HepG2 (cell line): ENCODE measurements at regions not wholly inside any gene's neighbourhood (a gene's known extent, or its start where the extent isn't known, plus 50 kb on each side); places are given as distances from the start of the nearest gene placed in this dataset.

ENCODE experiments used
- ATAC-seq: fragments of 200-7000 bp; cut with Tn5 transposase; 3 replicates; pipeline ENCODE4 v1.9.1; 2020; ENCODE audit warnings: mild to moderate bottlenecking, moderate library complexity
- BruUV-seq: library from RNA; stranded (reverse); fragments of 400-500 nt; replicated peaks from 2 replicates; lab custom pipeline; 2021; lab: Mats Ljungman, UMichigan
- CTCF ChIA-PET: fragments of 300-600 bp; formaldehyde crosslinking; extraction: SDS; loops from one replicate; lab custom pipeline; 2021; ENCODE audit warnings: low total read pairs, inconsistent platforms, low intra/inter-chr PET ratio; lab: Yijun Ruan, JAX
- POLR2A ChIA-PET: fragments of 350-600 bp; sonication (Branson Sonifier 250); formaldehyde crosslinking; loops from one replicate; lab custom pipeline; 2020; ENCODE audit warnings: antibody characterized with exemption, inconsistent platforms; lab: Yijun Ruan, JAX
- DNase-seq: peaks from one replicate; pipeline ENCODE4 v3.0.0-alpha.2; 2015; ENCODE audit warnings: low spot score
- FAIRE-seq: peaks from 3 replicates; lab custom pipeline; 2011; peaks lifted over from hg19 to GRCh38; lab: Jason Lieb, UNC
- H2AFZ ChIP-seq: one replicate; pipeline ENCODE4 v1.6.1; 2011; ENCODE audit warnings: low read length, inconsistent platforms
- H3K27ac ChIP-seq: fragments of 300-600 bp; 3 replicates; pipeline ENCODE4 v1.8.0; 2011; ENCODE audit warnings: mixed run types, mild to moderate bottlenecking, mixed read lengths, low read length, inconsistent platforms; ENCODE audit not compliant: insufficient read depth; ENCODE audit errors: extremely low read length
- H3K27me3 ChIP-seq, 2 experiments: fragments of 200-600 bp in 1 of 2; 2 replicates in 1 of 2; 3 replicates in 1 of 2; pipeline versions ENCODE4 v1.6.0 to v1.8.0; 2011; ENCODE audit warnings: low read length in 2 of 2, mild to moderate bottlenecking in 2 of 2, moderate library complexity in 2 of 2, inconsistent platforms in 1 of 2; ENCODE audit not compliant: insufficient read depth in 2 of 2, control insufficient read depth in 1 of 2
- H3K36me3 ChIP-seq, 2 experiments: fragments of 200-600 bp in 1 of 2; replicated peaks in 1 of 2; 2 replicates in 1 of 2; 3 replicates in 1 of 2; pipeline versions ENCODE4 v1.5.1 to v1.8.0; 2011; ENCODE audit warnings: low read length in 2 of 2, inconsistent platforms in 1 of 2; ENCODE audit not compliant: insufficient read depth in 2 of 2, control insufficient read depth in 1 of 2
- H3K4me1 ChIP-seq: 2 replicates; pipeline ENCODE4 v1.5.1; 2012; ENCODE audit warnings: low read length, inconsistent platforms; ENCODE audit not compliant: insufficient read depth
- H3K4me2 ChIP-seq: 2 replicates; pipeline ENCODE4 v1.6.0; 2011; ENCODE audit warnings: low read depth, low read length, inconsistent platforms
- H3K4me3 ChIP-seq, 3 experiments: fragments of 200-600 bp in 1 of 3; sonication (generic), shearing (Covaris generic) in 1 of 3; replicated peaks in 1 of 3; 2 replicates each; pipeline ENCODE4 v1.5.1; 2011 to 2016; ENCODE audit warnings: low read length in 3 of 3, inconsistent platforms in 2 of 3, low read depth in 2 of 3, mild to moderate bottlenecking in 2 of 3, control low read depth in 1 of 3, mixed read lengths in 1 of 3; ENCODE audit not compliant: insufficient read depth in 1 of 3
- H3K79me2 ChIP-seq: one replicate; pipeline ENCODE4 v1.6.1; 2011; ENCODE audit warnings: low read length, inconsistent platforms; ENCODE audit not compliant: insufficient read depth
- H3K9ac ChIP-seq: 2 replicates; pipeline ENCODE4 v1.6.0; 2011; ENCODE audit warnings: mild to moderate bottlenecking, low read depth, low read length, inconsistent platforms; ENCODE audit not compliant: insufficient read depth
- H3K9me3 ChIP-seq: 2 replicates; pipeline ENCODE4 v1.5.1; 2012; ENCODE audit warnings: mild to moderate bottlenecking, low read length
- H4K20me1 ChIP-seq: 2 replicates; pipeline ENCODE4 v1.6.0; 2011; ENCODE audit warnings: inconsistent platforms, mild to moderate bottlenecking, low read length, moderate library complexity; ENCODE audit not compliant: insufficient read depth
- BHLHE40 ChIP-seq: IDR thresholded peaks from 2 replicates; pipeline ENCODE4 v1.6.1; 2011; ENCODE audit warnings: low read length, improper control_type of control experiment
- BRD4 ChIP-seq: sonication (generic); formaldehyde crosslinking; IDR thresholded peaks from 2 replicates; pipeline ENCODE4 v1.4.0; 2020; ENCODE audit warnings: missing genetic modification reagents
- CREM ChIP-seq, 2 experiments: sonication (generic) in 1 of 2; formaldehyde crosslinking in 1 of 2; IDR thresholded peaks; 2 replicates each; pipeline versions ENCODE4 v1.4.0 to v1.6.1; 2016 to 2020; ENCODE audit warnings: antibody characterized with exemption in 1 of 2, mild to moderate bottlenecking in 1 of 2, missing genetic modification reagents in 1 of 2
- ERF ChIP-seq: IDR thresholded peaks from 2 replicates; pipeline ENCODE4 v1.6.1; 2018; ENCODE audit warnings: missing biosample characterization, missing genetic modification reagents
- HDAC6 ChIP-seq: fragments of 200-600 bp; sonication (generic); IDR thresholded peaks from 2 replicates; pipeline ENCODE4 v1.7.0; 2017; ENCODE audit warnings: mild to moderate bottlenecking, antibody characterized with exemption, low read length, low read depth
- HNRNPH1 ChIP-seq: fragments of 200-400 bp; formaldehyde crosslinking; optimal IDR thresholded peaks from 2 replicates; pipeline ENCODE3; 2017; ENCODE audit warnings: mild to moderate bottlenecking, low read depth, low read length
- IKZF4 ChIP-seq: sonication (generic); formaldehyde crosslinking; IDR thresholded peaks from 2 replicates; pipeline ENCODE4 v1.5.1; 2020; ENCODE audit warnings: borderline replicate concordance, mild to moderate bottlenecking, low read depth, missing genetic modification reagents; ENCODE audit errors: not compliant biosample characterization
- KDM5B ChIP-seq: sonication (generic); formaldehyde crosslinking; IDR thresholded peaks from 2 replicates; pipeline ENCODE4 v1.4.0; 2020; ENCODE audit warnings: missing genetic modification reagents, mild to moderate bottlenecking, borderline replicate concordance
- NFIB ChIP-seq: sonication (generic); formaldehyde crosslinking; IDR thresholded peaks from 2 replicates; pipeline ENCODE4 v1.9.0; 2021; ENCODE audit warnings: missing genetic modification reagents, mild to moderate bottlenecking, borderline replicate concordance
- NR3C1 ChIP-seq: sonication (generic); formaldehyde crosslinking; IDR thresholded peaks from 2 replicates; pipeline ENCODE4 v1.4.0; 2020; ENCODE audit warnings: missing genetic modification reagents
- PRPF4 ChIP-seq: fragments of 200-400 bp; formaldehyde crosslinking; IDR thresholded peaks from 2 replicates; pipeline ENCODE4 v1.6.1; 2016; ENCODE audit warnings: low read length, low read depth; ENCODE audit not compliant: poor library complexity, severe bottlenecking
- SALL1 ChIP-seq: sonication (generic); formaldehyde crosslinking; IDR thresholded peaks from 2 replicates; pipeline ENCODE4 v1.8.0; 2022; ENCODE audit warnings: mild to moderate bottlenecking, missing genetic modification reagents
- ZBTB20 ChIP-seq: sonication (generic); formaldehyde crosslinking; IDR thresholded peaks from 2 replicates; pipeline ENCODE4 v1.8.1; 2023; ENCODE audit warnings: missing genetic modification reagents, low read depth, mild to moderate bottlenecking, borderline replicate concordance
- ZNF329 ChIP-seq: sonication (generic); formaldehyde crosslinking; IDR thresholded peaks from 2 replicates; pipeline ENCODE4 v1.9.0; 2021; ENCODE audit warnings: low read depth, mild to moderate bottlenecking, missing genetic modification reagents
- ZNF572 ChIP-seq: sonication (generic); formaldehyde crosslinking; IDR thresholded peaks from 2 replicates; pipeline ENCODE4 v1.5.1; 2020; ENCODE audit warnings: mild to moderate bottlenecking, missing genetic modification reagents
- WGBS: methylation state at CpG from one replicate; pipeline ENCODE4 v1.1.6; 2017; ENCODE audit warnings: low lambda C conversion rate; 5-methylcytosine and 5-hydroxymethylcytosine counted together
- in situ Hi-C: cut with HindIII; loops from 2 replicates; pipeline ENCODE4 v1.10.0; 2017; ENCODE audit warnings: low pct_unique_long_range_greater_than_20kb; ENCODE audit not compliant: extremely low pct_ligation_motif_present
- intact Hi-C: fragments of 100-400 bp; cut with micrococcal nuclease; formaldehyde crosslinking; loops from one replicate; pipeline ENCODE4 v1.10.0; 2022; ENCODE audit not compliant: unreplicated experiment
- TF ChIP-seq, protein P1 (sequence below): sonication (generic); formaldehyde crosslinking; conservative IDR thresholded peaks from 2 replicates; pipeline ENCODE4 v1.4.0; 2020; ENCODE audit warnings: missing genetic modification reagents
- TF ChIP-seq, protein P2 (sequence below): sonication (generic); formaldehyde crosslinking; IDR thresholded peaks from 2 replicates; pipeline ENCODE4 v1.4.0; 2020; ENCODE audit warnings: missing genetic modification reagents

DNA sequence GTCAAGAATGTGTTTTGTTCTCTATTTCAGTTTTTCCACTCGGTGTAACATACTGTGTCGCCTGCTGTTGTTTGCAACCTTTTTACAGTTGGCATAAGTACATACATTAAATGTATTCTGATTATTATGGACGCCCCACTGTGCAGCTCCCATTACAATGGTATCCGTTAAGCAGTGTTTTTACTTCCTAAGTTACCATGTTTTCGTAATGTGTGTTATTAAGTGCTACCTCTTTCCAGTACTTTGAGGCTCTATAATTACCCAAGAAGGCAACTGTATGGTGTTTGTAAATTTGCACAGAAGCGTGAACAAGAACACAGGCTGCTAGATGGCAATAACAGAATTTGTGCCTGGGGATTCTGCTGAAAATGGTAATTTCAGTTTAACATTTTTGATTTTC, 568.0 kb upstream of the MARCKS start:
- H3K4me3 ChIP-seq: no peak overlapping the region
- H3K79me2 ChIP-seq: no peaks in the 10 kb centered on the region
- no peaks in the 10 kb centered on the region for H4K20me1 ChIP-seq
- intact Hi-C loops: no loop called here
- CTCF ChIA-PET: no interaction called here
- DNase-seq: no peak
- in situ Hi-C loops: no loop called here
- BruUV-seq: no TSS peak
- no peaks in the 10 kb centered on the region for H3K4me1 ChIP-seq
- WGBS: 33% methylated on average over 6 of the region's 6 CpGs
- H3K9me3 ChIP-seq: no peaks in the 10 kb centered on the region
- no peak overlapping the region for H3K27ac ChIP-seq
- FAIRE-seq: no peak
- ATAC-seq: no peak
- no peak overlapping the region for H2AFZ ChIP-seq
- H3K36me3 ChIP-seq: no peaks in the 10 kb centered on the region
- no peak overlapping the region for H3K4me2 ChIP-seq
- POLR2A ChIA-PET: no interaction called here
- no peaks in the 10 kb centered on the region for H3K27me3 ChIP-seq
- H3K9ac ChIP-seq: no peak overlapping the region
- TF ChIP-seq, protein P1, sequence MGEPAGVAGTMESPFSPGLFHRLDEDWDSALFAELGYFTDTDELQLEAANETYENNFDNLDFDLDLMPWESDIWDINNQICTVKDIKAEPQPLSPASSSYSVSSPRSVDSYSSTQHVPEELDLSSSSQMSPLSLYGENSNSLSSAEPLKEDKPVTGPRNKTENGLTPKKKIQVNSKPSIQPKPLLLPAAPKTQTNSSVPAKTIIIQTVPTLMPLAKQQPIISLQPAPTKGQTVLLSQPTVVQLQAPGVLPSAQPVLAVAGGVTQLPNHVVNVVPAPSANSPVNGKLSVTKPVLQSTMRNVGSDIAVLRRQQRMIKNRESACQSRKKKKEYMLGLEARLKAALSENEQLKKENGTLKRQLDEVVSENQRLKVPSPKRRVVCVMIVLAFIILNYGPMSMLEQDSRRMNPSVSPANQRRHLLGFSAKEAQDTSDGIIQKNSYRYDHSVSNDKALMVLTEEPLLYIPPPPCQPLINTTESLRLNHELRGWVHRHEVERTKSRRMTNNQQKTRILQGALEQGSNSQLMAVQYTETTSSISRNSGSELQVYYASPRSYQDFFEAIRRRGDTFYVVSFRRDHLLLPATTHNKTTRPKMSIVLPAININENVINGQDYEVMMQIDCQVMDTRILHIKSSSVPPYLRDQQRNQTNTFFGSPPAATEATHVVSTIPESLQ: no peak
- TF ChIP-seq SALL1 (CRISPR knock-in tag): no peak
- TF ChIP-seq, protein P2, sequence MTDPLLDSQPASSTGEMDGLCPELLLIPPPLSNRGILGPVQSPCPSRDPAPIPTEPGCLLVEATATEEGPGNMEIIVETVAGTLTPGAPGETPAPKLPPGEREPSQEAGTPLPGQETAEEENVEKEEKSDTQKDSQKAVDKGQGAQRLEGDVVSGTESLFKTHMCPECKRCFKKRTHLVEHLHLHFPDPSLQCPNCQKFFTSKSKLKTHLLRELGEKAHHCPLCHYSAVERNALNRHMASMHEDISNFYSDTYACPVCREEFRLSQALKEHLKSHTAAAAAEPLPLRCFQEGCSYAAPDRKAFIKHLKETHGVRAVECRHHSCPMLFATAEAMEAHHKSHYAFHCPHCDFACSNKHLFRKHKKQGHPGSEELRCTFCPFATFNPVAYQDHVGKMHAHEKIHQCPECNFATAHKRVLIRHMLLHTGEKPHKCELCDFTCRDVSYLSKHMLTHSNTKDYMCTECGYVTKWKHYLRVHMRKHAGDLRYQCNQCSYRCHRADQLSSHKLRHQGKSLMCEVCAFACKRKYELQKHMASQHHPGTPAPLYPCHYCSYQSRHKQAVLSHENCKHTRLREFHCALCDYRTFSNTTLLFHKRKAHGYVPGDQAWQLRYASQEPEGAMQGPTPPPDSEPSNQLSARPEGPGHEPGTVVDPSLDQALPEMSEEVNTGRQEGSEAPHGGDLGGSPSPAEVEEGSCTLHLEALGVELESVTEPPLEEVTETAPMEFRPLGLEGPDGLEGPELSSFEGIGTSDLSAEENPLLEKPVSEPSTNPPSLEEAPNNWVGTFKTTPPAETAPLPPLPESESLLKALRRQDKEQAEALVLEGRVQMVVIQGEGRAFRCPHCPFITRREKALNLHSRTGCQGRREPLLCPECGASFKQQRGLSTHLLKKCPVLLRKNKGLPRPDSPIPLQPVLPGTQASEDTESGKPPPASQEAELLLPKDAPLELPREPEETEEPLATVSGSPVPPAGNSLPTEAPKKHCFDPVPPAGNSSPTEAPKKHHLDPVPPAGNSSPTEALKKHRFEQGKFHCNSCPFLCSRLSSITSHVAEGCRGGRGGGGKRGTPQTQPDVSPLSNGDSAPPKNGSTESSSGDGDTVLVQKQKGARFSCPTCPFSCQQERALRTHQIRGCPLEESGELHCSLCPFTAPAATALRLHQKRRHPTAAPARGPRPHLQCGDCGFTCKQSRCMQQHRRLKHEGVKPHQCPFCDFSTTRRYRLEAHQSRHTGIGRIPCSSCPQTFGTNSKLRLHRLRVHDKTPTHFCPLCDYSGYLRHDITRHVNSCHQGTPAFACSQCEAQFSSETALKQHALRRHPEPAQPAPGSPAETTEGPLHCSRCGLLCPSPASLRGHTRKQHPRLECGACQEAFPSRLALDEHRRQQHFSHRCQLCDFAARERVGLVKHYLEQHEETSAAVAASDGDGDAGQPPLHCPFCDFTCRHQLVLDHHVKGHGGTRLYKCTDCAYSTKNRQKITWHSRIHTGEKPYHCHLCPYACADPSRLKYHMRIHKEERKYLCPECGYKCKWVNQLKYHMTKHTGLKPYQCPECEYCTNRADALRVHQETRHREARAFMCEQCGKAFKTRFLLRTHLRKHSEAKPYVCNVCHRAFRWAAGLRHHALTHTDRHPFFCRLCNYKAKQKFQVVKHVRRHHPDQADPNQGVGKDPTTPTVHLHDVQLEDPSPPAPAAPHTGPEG (CRISPR knock-in tag): no peak
- no peak for TF ChIP-seq BRD4 (CRISPR knock-in tag)
- no peak for TF ChIP-seq NR3C1 (CRISPR knock-in tag)
- TF ChIP-seq ERF (CRISPR knock-in tag): no peak
- no peak for TF ChIP-seq KDM5B (CRISPR knock-in tag)
- no peak for TF ChIP-seq HNRNPH1
- TF ChIP-seq ZNF329 (CRISPR knock-in tag): no peak
- TF ChIP-seq ZBTB20 (CRISPR knock-in tag): no peak
- no peak for TF ChIP-seq NFIB (CRISPR knock-in tag)
- TF ChIP-seq HDAC6: no peak
- no peak for TF ChIP-seq PRPF4
- TF ChIP-seq BHLHE40: no peak
- no peak for TF ChIP-seq ZNF572 (CRISPR knock-in tag)
- TF ChIP-seq CREM (IDR thresholded peaks at IDR 0.05): no peak
- TF ChIP-seq CREM (CRISPR knock-in tag; IDR thresholded peaks at IDR 0.05): no peak
- TF ChIP-seq IKZF4: no peak
